HL-60/S4 (cell line): ENCODE measurements at regions not wholly inside any gene's neighbourhood (a gene's known extent, or its start where the extent isn't known, plus 50 kb on each side); places are given as distances from the start of the nearest gene placed in this dataset.

Source experiments
- in situ Hi-C: fragments of 300-500 bp; cut with MboI; formaldehyde crosslinking; loops from 2 replicates; pipeline ENCODE4 v1.14.3; 2022; ENCODE audit warnings: low sequenced_read_pairs

GRCh38 chr3:7881946-7882345 lies 619.7 kb upstream of the LMCD1 start:
- in situ Hi-C loops: no loop called here

- in situ Hi-C loops: no loop called here
These were observed 604.0 kb upstream of the LMCD1 start for GRCh38 chr3:7897655-7898054.

- in situ Hi-C loops: no loop called here
These were observed 588.3 kb upstream of the LMCD1 start for GRCh38 chr3:7913283-7913682.

GRCh38 chr3:7915356-7915755 lies 586.3 kb upstream of the LMCD1 start:
- in situ Hi-C loops: no loop called here

GRCh38 chr3:7917443-7918151 lies 584.0 kb upstream of the LMCD1 start:
- in situ Hi-C loops: no loop called here

- in situ Hi-C loops: no loop called here
These were observed 581.4 kb upstream of the LMCD1 start for GRCh38 chr3:7920211-7920610.

GRCh38 chr3:7924228-7924627 lies 577.4 kb upstream of the LMCD1 start:
- in situ Hi-C loops: no loop called here

- in situ Hi-C loops: no loop called here
These were observed 574.6 kb upstream of the LMCD1 start for GRCh38 chr3:7927015-7927414.

- in situ Hi-C loops: no loop called here
These were observed 573.8 kb upstream of the LMCD1 start for GRCh38 chr3:7927864-7928263.

GRCh38 chr3:7929319-7929889 lies 572.2 kb upstream of the LMCD1 start:
- in situ Hi-C loops: no loop called here

GRCh38 chr3:7934362-7934761 lies 567.3 kb upstream of the LMCD1 start:
- in situ Hi-C loops: no loop called here

- in situ Hi-C loops: no loop called here
These were observed 553.7 kb upstream of the LMCD1 start for GRCh38 chr3:7947930-7948329.

GRCh38 chr3:7950890-7951289 lies 550.7 kb upstream of the LMCD1 start:
- in situ Hi-C loops: no loop called here

- in situ Hi-C loops: no loop called here
These were observed 548.1 kb upstream of the LMCD1 start for GRCh38 chr3:7953449-7954014.

- in situ Hi-C loops: no loop called here
These were observed 544.6 kb upstream of the LMCD1 start for GRCh38 chr3:7957024-7957423.

GRCh38 chr3:7959094-7959493 lies 542.5 kb upstream of the LMCD1 start:
- in situ Hi-C loops: no loop called here

GRCh38 chr3:7960601-7961000 lies 541.0 kb upstream of the LMCD1 start:
- in situ Hi-C loops: no loop called here

- in situ Hi-C loops: no loop called here
These were observed 539.3 kb upstream of the LMCD1 start for GRCh38 chr3:7962301-7962700.

GRCh38 chr3:7964899-7965298 lies 536.7 kb upstream of the LMCD1 start:
- in situ Hi-C loops: no loop called here

- in situ Hi-C loops: no loop called here
These were observed 528.6 kb upstream of the LMCD1 start for GRCh38 chr3:7973006-7973405.

GRCh38 chr3:7977245-7978086 lies 524.2 kb upstream of the LMCD1 start:
- in situ Hi-C loops: no loop called here

GRCh38 chr3:7978087-7978422 lies 523.6 kb upstream of the LMCD1 start:
- in situ Hi-C loops: no loop called here
